Activated T-helper 1 cell treated with anti-CD3 and anti-CD28 coated beads, Interleukin-2, amount 50 U/mL, for 16 hours (primary cell): ENCODE measurements at regions not wholly inside any gene's neighbourhood (a gene's known extent, or its start where the extent isn't known, plus 50 kb on each side); places are given as distances from the start of the nearest gene placed in this dataset.
"Not testable (repeated sequence)": the region's sequence is repeated elsewhere in the genome, so short reads cannot be mapped to it uniquely, and the experiment has no call there.

ENCODE experiments used
- DNase-seq, 2 donors: peaks; one replicate each; pipeline ENCODE4 v3.0.0-alpha.2; 2020; ENCODE audit warnings: low read depth in 1 of 2, low spot score in 1 of 2

DNA sequence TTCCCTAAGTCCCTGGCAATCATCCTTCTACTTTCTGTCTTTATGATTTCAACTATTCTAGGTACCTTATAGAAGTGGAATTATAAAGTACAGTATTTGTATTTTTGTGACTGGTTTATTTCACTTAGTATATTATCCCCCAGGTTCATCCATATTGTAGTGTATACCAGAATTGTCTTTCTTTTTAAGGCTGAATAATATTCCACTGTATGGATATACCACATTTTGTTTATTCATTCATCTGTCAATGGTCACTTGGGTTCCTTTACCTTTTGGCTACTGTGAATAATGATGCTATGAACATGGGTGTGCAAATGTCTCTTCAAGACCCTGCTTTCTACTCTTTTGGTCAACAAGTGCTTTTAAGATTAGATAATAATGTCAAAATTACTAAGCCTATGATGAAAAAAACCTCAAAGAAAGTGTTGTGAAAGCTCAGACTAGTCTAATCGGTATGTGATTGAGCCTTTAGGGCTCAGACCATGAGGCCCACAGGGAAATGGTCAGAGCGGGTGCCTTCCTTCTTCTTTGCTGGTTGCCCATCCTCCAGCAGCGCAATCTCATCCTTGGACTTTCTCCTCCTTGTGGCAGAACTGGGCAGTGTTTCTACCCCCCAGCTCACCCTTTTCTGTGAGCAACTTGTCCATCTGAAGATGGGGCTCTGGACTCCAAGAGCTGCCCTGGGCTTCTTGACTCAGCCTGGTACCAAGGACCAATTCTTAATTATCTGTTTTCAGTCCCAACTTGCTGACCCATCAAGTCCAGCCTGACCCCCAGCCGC, 105.4 kb downstream of the TTC8 start:
- DNase-seq = no peak

DNA sequence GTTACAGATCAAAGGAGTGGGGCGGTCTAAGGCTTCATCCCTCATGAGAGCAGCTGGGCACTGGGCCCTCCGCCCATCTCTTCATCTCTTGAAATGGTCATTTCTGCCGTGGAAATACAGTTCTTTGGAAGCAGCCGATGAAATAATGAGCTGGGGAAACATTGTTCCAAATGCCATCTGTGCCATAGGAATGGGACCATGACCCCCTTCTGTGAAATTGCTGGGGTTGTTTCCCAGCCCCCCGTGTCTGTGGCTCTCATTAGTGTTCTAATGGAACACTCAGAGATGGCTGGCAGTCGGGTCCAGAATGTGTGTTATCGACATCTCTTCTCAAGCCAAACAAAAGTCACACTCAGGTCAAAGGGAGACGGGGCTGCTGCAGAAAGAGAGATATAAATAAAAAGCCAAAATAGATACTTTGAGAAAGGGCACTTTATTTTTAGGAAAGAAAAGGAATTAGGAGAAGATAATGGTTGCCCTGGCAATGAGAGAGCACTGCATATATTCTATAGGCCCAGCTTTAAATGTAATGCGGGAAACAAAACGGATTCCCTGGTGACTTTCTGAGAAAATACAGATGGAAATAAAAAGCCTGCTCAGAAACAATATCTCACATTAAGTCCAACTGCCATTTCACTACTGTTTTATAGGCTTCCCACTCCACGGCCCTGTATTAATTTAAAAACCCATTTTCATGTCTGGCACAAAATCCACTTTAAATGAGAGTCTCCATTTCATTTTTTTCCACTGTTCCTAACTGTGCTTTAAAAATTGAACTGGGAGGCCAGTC, 107.1 kb downstream of the TTC8 start:
- DNase-seq = no peak

DNA sequence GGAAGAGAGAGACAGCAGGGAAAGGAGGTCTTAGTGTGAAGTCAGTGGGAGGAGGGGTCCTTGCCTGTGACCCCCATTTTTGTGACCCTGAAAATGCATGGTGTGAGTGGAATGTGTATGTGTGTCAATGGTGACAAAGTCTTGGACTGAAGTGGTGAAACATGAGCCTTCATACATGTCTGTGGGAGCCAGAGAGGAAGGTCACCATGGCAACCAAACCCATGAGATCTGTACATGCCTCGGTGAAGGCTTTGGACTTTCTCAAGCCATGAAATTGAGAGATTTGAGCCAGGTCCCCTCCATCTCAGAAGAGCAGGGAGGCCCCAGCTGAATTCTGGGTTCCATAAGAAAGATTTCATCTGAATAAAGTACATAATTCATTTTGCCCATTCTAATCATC, 108.7 kb downstream of the TTC8 start:
- no peak for DNase-seq

DNA sequence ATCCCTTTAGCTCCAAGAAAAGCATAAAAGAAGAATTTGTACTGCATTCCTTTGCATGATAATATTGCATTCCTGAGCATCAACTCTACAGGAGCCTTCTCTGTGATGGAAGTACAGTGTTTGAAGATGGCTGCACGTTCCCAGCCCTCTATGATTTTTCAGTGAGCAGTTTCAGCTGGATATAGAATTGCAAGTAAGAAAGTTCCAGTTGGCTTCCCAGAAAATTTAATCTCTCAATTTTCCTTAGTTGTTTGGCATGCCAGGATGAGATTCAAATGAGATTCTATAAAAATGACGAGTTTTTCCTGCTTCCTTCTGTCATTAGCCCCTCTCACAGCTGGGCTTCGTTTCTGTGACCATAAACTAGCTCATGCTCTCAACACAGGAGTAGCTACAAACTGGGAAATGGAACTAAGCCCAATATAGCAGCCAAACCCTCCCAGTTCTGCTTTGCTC, 109.9 kb downstream of the TTC8 start:
- DNase-seq = no peak

DNA sequence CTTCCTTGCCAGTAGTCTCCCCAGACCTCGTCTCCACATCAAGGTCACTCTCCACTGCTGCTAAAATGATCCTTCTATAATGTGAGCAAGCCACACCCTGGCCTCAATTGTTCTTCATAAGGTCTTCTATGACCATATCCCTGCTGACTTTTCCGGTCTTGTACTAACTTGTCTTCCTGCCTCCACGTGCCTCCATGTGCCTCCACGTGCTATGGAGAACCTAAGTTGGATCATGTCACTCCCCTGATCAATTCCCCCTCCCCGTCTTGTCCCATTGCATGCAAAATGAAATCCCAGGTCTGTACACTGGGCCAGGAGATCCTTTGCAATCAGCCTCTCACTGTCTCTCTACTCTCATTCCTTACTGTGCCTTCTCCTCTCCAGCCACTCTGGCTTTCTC, 110.6 kb downstream of the TTC8 start:
- DNase-seq = no peak

DNA sequence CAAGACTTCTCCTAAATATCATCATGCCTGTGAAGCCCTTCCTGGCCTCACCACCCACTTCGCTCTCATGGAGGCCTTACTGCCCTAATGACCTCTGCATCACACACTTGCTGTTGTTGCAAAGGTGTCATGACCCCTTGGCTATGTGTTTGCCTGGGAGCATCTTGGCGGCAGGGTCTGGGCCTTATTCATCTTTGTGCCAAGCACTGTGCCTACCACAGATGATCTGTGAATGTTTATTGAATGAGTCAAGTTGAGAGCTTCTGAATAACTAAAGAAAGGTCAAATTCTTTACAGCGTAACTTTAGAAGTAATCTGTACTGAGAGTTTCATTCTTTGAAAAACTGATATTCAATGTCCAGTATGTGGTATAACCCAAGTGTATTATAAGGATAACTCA, 113.3 kb downstream of the TTC8 start:
- no peak for DNase-seq

DNA sequence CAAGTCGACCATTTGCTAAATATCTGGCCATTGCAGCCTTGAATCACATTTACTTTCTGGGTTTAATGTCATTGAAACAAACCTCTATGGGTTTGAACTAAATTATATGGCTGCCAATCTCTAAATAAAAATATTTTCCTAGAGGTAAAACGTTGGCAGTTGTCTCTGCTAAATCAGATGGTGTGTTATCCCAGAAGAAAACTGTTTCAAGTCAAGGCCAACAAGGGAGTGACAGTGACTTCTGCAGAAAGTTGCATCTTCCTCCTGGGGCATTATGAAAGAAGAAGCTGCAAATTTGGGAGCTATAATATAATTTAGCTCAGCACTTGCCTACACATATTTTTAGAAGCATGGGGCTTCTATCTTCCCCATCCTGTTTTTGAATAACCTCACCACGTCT, 116.2 kb downstream of the TTC8 start:
- DNase-seq = no peak

DNA sequence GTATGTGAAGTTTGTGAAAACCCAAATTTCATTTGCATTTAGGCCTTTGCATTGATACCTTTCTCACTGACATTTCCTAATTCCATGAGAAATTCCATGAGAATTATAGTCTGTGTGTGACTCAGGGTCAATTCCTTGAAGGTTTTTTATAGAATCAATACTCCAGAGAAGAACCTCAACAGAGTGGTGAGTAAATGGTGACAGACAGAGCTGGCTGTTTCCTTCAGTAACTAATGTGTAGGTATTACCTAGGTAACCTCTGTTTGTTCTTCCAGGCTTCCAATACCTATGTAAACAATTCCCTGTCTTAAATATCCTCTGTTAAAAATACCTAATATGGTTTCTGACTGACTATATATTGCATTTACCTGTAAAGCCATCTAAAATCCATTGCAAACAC, 117.0 kb downstream of the TTC8 start:
- DNase-seq = no peak

DNA sequence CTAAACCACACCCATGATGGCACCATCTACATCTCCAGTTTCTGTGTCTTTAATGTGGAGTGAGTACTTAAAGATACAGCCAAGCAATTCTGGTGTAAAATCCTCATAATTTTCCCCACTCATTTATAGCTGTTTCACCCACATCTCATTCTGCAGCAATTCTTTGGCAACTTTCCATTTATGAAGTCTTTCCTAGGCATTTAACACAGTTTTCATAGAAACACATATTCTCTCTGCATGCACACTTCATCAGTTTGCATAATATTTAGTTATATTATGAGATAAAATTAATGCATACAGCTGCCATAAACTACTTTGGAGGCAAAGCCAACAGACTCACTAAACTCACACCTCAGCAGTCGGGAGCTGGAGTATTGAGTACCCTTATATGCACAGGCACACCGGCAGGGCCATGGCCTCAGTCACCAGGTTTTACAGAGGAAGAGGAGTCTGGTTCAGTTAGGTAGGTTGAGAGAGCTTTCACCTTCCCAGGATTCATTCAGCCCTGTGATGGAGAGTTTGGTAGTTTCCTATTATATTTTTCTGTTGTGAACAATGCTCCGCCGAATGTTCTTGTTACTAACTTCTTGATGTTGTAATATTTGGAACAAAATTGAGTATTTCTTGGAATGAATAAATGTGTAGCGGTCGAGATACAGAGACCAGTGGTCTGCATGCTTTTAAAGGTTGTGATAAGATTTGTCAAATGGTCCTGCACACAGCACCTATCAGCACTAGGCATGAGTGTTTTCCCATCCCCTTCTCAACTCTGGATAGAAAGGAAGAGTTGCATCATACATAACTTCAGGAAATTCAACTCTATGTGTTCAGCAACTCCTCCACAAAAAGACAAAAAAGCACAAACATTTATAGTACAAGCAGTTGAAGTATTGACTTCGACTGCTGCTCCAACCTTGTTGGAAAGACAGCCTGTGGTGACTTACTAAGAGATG, 123.5 kb downstream of the TTC8 start:
- no peak for DNase-seq

DNA sequence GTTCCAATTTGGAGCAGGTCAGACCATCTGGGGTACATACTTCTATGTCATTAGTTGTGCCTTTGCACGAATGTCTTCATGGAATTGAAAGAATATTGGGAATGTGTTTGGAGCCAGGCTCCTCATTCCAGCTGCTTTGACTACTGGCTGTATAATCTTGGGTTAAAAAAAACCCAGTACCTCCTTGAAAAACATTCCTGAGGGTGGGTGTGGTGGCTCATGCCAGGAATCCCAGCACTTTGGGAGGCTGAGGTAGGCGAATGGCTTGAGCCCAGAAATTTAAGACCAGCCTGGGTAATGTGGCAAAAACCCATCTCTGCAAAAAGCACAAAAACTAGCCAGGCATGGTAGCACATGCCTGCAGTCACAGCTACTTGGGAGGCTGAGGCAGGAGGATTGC, 125.6 kb downstream of the TTC8 start:
- DNase-seq = no peak

DNA sequence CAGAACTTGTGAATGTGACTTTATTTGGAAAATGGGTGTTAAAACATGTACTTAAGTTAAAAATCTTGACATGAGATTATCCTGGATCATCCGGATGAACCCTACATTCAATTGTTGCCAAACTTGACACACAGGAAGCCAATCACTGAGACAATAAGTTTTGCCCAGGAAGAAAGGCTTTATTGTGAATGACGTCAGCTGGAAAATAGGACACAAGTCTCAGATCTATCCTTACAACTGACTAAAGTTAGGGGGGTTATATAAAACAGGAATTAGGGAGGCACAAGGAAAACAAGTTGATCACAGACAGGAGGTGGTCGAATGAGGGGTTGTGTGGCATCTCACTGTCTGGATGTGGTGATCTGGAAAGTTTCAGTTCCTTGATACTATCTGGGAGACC, 126.9 kb downstream of the TTC8 start:
- no peak for DNase-seq

DNA sequence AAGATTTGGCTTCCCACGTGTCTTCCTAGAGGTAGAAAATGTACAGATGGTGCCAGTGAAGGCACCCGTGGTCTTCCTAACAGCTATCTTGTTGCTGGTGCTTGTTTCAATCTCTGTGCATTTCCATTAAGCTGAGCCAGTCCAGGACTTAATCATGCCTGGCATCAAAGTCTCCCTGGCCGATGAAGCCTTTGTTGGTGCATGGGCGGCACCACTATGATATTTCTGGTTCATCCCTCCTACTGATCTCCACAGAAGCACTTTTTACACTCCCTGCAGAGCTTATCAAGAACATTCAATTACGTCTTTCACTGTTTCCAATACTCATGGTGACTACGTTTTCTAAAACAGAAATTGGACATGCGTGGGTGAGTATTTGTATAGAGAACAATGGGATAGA, 128.4 kb downstream of the TTC8 start:
- DNase-seq = no peak

DNA sequence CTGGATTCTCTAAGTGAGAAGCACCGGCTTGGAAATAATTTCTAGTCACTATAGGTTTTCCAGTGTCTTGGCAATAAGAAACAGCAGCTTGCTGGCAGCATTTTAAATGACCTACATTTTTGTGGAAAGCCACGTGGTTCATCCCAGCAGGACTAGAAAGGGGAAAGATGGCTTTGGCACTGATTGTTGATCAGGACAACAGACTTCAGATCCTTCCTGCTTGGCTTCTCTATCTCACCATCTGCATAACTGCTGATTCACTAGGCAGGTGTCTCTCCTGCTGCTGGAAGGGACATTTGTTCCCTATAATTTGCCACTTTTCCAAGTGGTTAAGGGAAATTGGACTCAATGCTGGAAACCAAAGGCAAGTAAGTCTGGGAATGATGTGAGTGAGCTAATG, 131.0 kb downstream of the TTC8 start:
- DNase-seq = no peak

DNA sequence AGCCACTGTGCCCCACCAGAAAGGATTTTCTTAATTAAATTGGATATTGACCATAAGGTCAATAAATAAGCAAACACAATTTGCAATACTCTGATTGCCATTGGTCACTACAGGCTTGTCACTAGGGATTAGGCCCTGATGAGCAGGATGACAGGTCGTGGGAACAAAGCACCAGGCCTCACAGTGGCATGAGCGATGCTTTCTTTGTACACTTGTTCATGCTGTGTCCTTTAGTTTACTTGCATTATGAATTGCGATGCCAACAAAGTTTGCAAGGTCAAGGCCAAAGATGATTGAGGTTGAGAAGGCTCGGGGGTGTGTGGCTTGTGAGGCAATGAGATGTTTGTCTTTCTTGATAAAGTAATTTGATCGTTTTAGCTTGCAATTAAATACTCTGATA, 136.0 kb downstream of the TTC8 start:
- no peak for DNase-seq

DNA sequence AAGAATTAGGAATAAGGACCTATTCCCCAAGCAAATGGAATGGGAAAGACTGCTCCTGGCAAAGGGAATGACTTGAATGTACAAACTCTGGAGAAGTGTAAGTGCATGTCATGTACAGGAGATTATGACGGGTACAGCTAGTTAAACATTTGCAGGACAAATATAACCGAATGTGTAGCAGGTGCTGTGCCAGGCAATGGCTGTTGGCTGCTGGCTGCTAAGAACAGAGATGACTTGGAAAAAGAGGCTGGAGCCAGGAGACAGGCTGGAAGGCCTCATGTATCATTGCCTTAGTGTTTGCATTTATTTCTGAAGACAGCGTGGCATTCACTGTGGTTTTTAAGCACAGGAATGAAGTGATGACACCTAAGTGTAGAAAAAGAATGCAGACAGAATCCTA, 136.8 kb downstream of the TTC8 start:
- no peak for DNase-seq

DNA sequence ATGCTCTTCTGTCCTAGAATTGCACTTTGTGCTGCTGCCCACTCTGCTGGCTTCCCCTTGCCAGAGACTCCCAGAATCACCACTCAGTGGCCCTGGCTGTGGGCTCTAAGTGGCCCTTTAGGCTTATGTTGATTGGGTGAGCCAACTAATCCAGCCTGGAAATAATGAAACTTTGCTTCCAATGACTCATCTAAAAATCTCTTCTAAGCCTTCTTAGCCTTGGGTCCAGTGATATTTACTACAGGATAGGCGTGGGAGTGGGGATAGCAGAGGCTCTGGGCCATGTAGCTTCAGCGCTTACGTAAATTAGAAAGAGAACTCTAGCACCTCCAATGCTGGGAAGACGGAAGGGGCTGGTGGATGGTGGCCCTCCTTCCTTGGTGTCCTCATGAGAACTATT, 137.9 kb downstream of the TTC8 start:
- no peak for DNase-seq

DNA sequence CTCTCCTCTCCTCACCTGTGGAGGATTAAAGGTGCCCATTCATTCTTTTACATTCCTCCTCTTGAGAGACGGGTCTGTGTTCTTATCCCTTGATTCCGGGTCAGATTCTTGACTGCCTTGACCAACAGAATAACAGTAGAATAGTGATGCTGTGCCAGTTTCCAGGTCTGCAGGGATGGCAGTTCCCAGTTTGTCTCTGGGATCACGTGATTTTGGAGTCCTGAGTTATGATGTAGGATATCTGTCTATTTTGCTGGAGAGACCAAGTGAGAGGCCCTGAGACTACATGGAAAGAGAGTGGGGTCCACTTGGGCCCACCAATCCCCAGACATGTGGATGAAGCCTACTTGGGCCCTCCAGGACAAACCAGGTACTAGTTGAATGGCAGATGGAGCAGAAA, 142.8 kb downstream of the TTC8 start:
- no peak for DNase-seq

DNA sequence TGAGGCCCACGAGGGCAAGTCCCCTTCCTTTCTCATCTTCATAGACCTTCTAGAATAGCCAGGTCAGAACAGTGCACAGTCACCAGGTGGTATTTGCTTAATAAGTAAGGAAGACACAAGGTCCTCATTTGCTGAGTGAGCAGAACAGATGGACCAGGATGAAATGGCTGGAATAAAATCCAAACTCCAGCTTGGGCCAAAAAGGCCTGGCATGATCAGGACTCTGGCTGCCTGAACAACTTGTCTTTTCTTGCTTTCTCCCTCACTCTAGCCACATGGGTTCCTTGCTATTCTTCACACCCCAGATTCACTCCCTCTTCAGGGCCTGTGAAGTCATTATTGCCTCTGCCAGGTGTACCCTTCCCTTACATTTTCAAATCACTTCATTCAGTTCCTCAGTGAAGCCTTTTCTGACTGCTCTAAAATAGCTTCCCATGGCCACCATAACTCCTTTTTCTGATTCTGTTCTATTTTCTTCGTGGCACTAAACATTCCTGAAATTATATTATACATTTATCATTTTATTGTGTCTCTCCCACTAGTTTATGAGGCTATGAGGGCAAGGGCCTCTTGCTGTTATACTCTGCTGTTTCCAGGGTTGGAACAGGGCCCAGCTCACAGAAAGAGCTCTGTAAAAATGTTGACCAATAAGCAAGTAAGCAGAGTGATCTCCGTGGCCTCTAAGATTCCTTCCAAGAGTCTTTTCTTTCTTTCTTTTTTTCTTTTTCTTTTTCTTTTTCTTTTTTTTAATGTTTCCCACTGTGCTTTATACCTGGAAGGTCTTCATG, 150.8 kb downstream of the TTC8 start:
- DNase-seq = no peak

DNA sequence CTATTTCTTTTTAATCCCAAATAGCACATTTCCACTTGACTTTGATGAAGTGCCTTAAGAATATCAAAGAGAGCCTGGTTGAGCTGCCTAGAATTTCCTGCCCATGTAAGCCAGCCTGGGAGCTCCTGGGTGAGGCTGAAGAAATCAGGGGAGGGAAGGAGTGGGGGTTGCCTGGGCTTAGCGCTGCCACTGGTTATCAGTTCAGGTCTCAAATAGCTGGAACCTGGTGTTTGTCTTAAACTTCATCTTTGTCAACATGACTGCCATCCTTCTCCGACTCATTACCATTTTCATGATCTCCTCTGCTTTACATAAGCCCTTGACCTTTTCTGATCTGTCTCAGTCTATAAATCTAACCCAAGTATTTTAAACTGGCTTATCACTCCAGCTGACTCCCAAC, 151.5 kb downstream of the TTC8 start:
- no peak for DNase-seq

DNA sequence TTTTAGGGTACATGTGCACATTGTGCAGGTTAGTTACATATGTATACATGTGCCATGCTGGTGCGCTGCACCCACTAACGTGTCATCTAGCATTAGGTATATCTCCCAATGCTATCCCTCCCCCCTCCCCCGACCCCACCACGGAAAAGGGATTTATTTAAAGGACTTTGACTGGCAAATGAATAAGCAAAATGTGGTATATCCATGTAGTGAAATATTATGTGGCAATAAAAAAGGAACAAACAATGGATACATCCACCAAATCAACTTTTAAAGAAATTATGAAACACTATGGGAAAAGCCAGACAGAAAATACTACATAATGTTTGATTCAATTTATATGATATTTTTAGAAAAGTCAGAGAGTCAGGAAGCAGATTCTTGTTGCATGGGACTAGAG, 156.5 kb downstream of the TTC8 start:
- DNase-seq = not testable (repeated sequence)

DNA sequence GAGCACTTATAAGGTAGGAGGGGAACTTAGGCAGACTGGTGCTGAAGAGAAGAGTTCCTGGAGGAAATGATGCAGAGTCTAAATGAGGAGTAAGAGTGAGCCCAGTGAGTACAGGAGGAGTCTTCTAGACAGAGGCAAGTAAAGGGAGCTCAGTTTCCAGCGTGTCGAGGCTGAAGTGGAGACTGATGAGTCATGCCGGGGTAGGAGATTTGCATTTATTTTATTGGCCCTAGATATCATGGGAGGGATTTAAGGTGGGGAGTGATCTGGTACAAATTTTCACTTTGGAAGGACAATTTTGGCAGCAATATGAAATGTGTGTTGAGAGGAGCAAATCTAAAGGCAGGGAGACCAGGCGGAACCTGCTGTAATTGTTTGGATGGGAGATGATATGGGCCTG, 157.5 kb downstream of the TTC8 start:
- DNase-seq = no peak
